GM21619 (cell line): ENCODE measurements at regions not wholly inside any gene's neighbourhood (a gene's known extent, or its start where the extent isn't known, plus 50 kb on each side); places are given as distances from the start of the nearest gene placed in this dataset.

ENCODE experiments used
- ATAC-seq: cut with Tn5 transposase; IDR thresholded peaks from one replicate; pipeline ENCODE4 v1.9.1; 2021; ENCODE audit not compliant: unreplicated experiment

GRCh38 chr15:46383978-46384377 lies 749.1 kb downstream of the SQOR start:
- no peak for ATAC-seq

GRCh38 chr15:46386356-46386755 lies 751.5 kb downstream of the SQOR start:
- no peak for ATAC-seq

- ATAC-seq: no peak
These were observed 754.9 kb downstream of the SQOR start for GRCh38 chr15:46389739-46390138.

- ATAC-seq: no peak
These were observed 759.6 kb downstream of the SQOR start for GRCh38 chr15:46394463-46394862.

GRCh38 chr15:46408312-46408711 lies 773.5 kb downstream of the SQOR start:
- no peak for ATAC-seq

- no peak for ATAC-seq
These were observed 775.0 kb downstream of the SQOR start for GRCh38 chr15:46409841-46410301.

- ATAC-seq: no peak
These were observed 775.9 kb downstream of the SQOR start for GRCh38 chr15:46410705-46411104.

GRCh38 chr15:46411900-46412299 lies 777.1 kb downstream of the SQOR start:
- no peak for ATAC-seq

GRCh38 chr15:46413799-46414198 lies 779.0 kb downstream of the SQOR start:
- no peak for ATAC-seq

GRCh38 chr15:46416544-46416943 lies 781.7 kb downstream of the SQOR start:
- ATAC-seq: no peak

- ATAC-seq: no peak
These were observed 786.2 kb downstream of the SQOR start for GRCh38 chr15:46420990-46421389.

GRCh38 chr15:46441294-46442062 lies 806.6 kb downstream of the SQOR start:
- no peak for ATAC-seq

- ATAC-seq: no peak
These were observed 807.4 kb downstream of the SQOR start for GRCh38 chr15:46442184-46442583.

- ATAC-seq: no peak
These were observed 808.2 kb downstream of the SQOR start for GRCh38 chr15:46442901-46443590.

GRCh38 chr15:46450112-46450809 lies 815.4 kb downstream of the SQOR start:
- ATAC-seq: no peak

GRCh38 chr15:46450810-46451182 lies 816.0 kb downstream of the SQOR start:
- ATAC-seq: no peak

- no peak for ATAC-seq
These were observed 817.5 kb downstream of the SQOR start for GRCh38 chr15:46452297-46452820.

GRCh38 chr15:46456456-46456855 lies 821.6 kb downstream of the SQOR start:
- no peak for ATAC-seq

GRCh38 chr15:46460431-46461094 lies 825.7 kb downstream of the SQOR start:
- ATAC-seq: no peak

GRCh38 chr15:46461416-46461815 lies 826.6 kb downstream of the SQOR start:
- ATAC-seq: no peak

GRCh38 chr15:46467041-46467440 lies 832.2 kb downstream of the SQOR start:
- no peak for ATAC-seq
